GM12874 (cell line): ENCODE measurements at regions not wholly inside any gene's neighbourhood (a gene's known extent, or its start where the extent isn't known, plus 50 kb on each side); places are given as distances from the start of the nearest gene placed in this dataset.

Source experiments
- CTCF ChIP-seq: IDR thresholded peaks from 2 replicates; pipeline ENCODE4 v1.5.1; 2011; ENCODE audit warnings: low read depth, mild to moderate bottlenecking, control low read depth, low read length, moderate library complexity; ENCODE audit not compliant: insufficient read depth

GRCh38 chr3:150161011-150161410 is 190.3 kb upstream of the PFN2 start:
- TF ChIP-seq CTCF, result no peak

GRCh38 chr3:150158943-150159625 is 188.4 kb upstream of the PFN2 start:
- TF ChIP-seq CTCF, result no peak

GRCh38 chr3:150152567-150152966 is 181.9 kb upstream of the PFN2 start:
- no peak for TF ChIP-seq CTCF

- no peak for TF ChIP-seq CTCF
Measured at GRCh38 chr3:150150633-150151032, 179.9 kb upstream of the PFN2 start.

- no peak for TF ChIP-seq CTCF
Measured at GRCh38 chr3:150149651-150150051, 179.0 kb upstream of the PFN2 start.

- no peak for TF ChIP-seq CTCF
Measured at GRCh38 chr3:150148227-150148626, 177.5 kb upstream of the PFN2 start.

GRCh38 chr3:150147776-150148175 is 177.1 kb upstream of the PFN2 start:
- no peak for TF ChIP-seq CTCF
